Stimulated activated CD8-positive, alpha-beta memory T cell treated with anti-CD3 and anti-CD28 coated beads, Interleukin-7, amount 100 ng/mL, for 24 hours (primary cell): ENCODE measurements at regions not wholly inside any gene's neighbourhood (a gene's known extent, or its start where the extent isn't known, plus 50 kb on each side); places are given as distances from the start of the nearest gene placed in this dataset.

Source experiments
- DNase-seq: peaks from one replicate; pipeline ENCODE4 v3.0.0-alpha.2; 2020; ENCODE audit warnings: low read depth

- no peak for DNase-seq
These were observed 295.8 kb upstream of the ACVR2A start for GRCh38 chr2:147549054-147549453.

GRCh38 chr2:147548451-147548850 lies 296.4 kb upstream of the ACVR2A start:
- no peak for DNase-seq

GRCh38 chr2:147547440-147547839 lies 297.4 kb upstream of the ACVR2A start:
- DNase-seq = no peak

- no peak for DNase-seq
These were observed 298.7 kb upstream of the ACVR2A start for GRCh38 chr2:147546109-147546508.

- DNase-seq = no peak
These were observed 301.8 kb upstream of the ACVR2A start for GRCh38 chr2:147543056-147543455.

GRCh38 chr2:147542351-147542750 lies 302.5 kb upstream of the ACVR2A start:
- no peak for DNase-seq

- no peak for DNase-seq
These were observed 303.5 kb upstream of the ACVR2A start for GRCh38 chr2:147541314-147541713.

GRCh38 chr2:147538821-147539220 lies 306.0 kb upstream of the ACVR2A start:
- DNase-seq = no peak

- DNase-seq = no peak
These were observed 306.7 kb upstream of the ACVR2A start for GRCh38 chr2:147538088-147538487.

- no peak for DNase-seq
These were observed 313.6 kb upstream of the ACVR2A start for GRCh38 chr2:147531269-147531668.

- no peak for DNase-seq
These were observed 314.8 kb upstream of the ACVR2A start for GRCh38 chr2:147530033-147530432.

GRCh38 chr2:147525819-147526489 lies 318.9 kb upstream of the ACVR2A start:
- DNase-seq = no peak

- no peak for DNase-seq
These were observed 319.9 kb upstream of the ACVR2A start for GRCh38 chr2:147524912-147525311.

GRCh38 chr2:147523415-147523814 lies 321.4 kb upstream of the ACVR2A start:
- no peak for DNase-seq

GRCh38 chr2:147521936-147522335 lies 322.9 kb upstream of the ACVR2A start:
- DNase-seq = no peak

GRCh38 chr2:147520817-147521216 lies 324.0 kb upstream of the ACVR2A start:
- no peak for DNase-seq

GRCh38 chr2:147519178-147519577 lies 325.7 kb upstream of the ACVR2A start:
- no peak for DNase-seq

GRCh38 chr2:147515213-147515612 lies 329.6 kb upstream of the ACVR2A start:
- DNase-seq = no peak

- DNase-seq = no peak
These were observed 332.6 kb upstream of the ACVR2A start for GRCh38 chr2:147512206-147512605.

GRCh38 chr2:147511491-147511948 lies 333.3 kb upstream of the ACVR2A start:
- no peak for DNase-seq

GRCh38 chr2:147509821-147510220 lies 335.0 kb upstream of the ACVR2A start:
- no peak for DNase-seq

- no peak for DNase-seq
These were observed 337.9 kb upstream of the ACVR2A start for GRCh38 chr2:147506889-147507288.

- no peak for DNase-seq
These were observed 342.0 kb upstream of the ACVR2A start for GRCh38 chr2:147502711-147503290.

GRCh38 chr2:147501968-147502367 lies 342.9 kb upstream of the ACVR2A start:
- no peak for DNase-seq
